ENCODE measurements at regions not wholly inside any gene's neighbourhood (a gene's known extent, or its start where the extent isn't known, plus 50 kb on each side); places are given as distances from the start of the nearest gene placed in this dataset.

- H3K27ac ChIP-seq (ENCODE audit: low read depth in 2 of 2, low read length in 2 of 2): no peak overlapping the region
- peaks cover 0 to 7% (median 4%) of the 10 kb centered on the region in 3 donors for H3K4me1 ChIP-seq (ENCODE audit: control insufficient read depth in 2 of 3, insufficient read depth in 2 of 3, low read depth in 1 of 3, low read length in 3 of 3)
- FAIRE-seq (no peak), DNase-seq (no peak)
- intact Hi-C loops (cut with DNase I): no loop called here
- no peak overlapping the region for H3K9ac ChIP-seq (ENCODE audit: low read length in 3 of 3)
- no peaks in the 10 kb centered on the region for H3K9me3 ChIP-seq (ENCODE audit: control insufficient read depth in 2 of 3, insufficient read depth in 1 of 3, low read length in 3 of 3)
- no peak overlapping the region for H3K4me3 ChIP-seq (ENCODE audit: low read length in 3 of 3)
- no peaks in the 10 kb centered on the region for H3K36me3 ChIP-seq (ENCODE audit: control insufficient read depth in 2 of 3, insufficient read depth in 3 of 3, low read length in 3 of 3)
- no peak for TF ChIP-seq CTCF (IDR thresholded peaks at IDR 0.05; ENCODE audit: borderline replicate concordance, extremely low read depth, insufficient read depth)
- no peaks in the 10 kb centered on the region for H3K27me3 ChIP-seq (ENCODE audit: control insufficient read depth, insufficient read depth, low read length)
Measured at GRCh38 chr12:75703131-75703530, 191.7 kb upstream of the KRR1 start.

- Histone ChIP-seq H3K27ac (ENCODE audit: low read depth in 2 of 2, low read length in 2 of 2) (no peak overlapping the region), H3K4me1 (ENCODE audit: control insufficient read depth in 2 of 3, insufficient read depth in 2 of 3, low read depth in 1 of 3, low read length in 3 of 3) (peaks cover 0 to 7% (median 4%) of the 10 kb centered on the region in 3 donors), H3K4me3 (ENCODE audit: low read length in 3 of 3) (no peak overlapping the region), H3K9ac (ENCODE audit: low read length in 3 of 3) (no peak overlapping the region), H3K27me3 (ENCODE audit: control insufficient read depth, insufficient read depth, low read length) (no peaks in the 10 kb centered on the region), H3K9me3 (ENCODE audit: control insufficient read depth in 2 of 3, insufficient read depth in 1 of 3, low read length in 3 of 3) (no peaks in the 10 kb centered on the region), H3K36me3 (ENCODE audit: control insufficient read depth in 2 of 3, insufficient read depth in 3 of 3, low read length in 3 of 3) (no peaks in the 10 kb centered on the region)
- intact Hi-C loops (cut with DNase I): no loop called here
- no peak for DNase-seq
- no peak for TF ChIP-seq CTCF (IDR thresholded peaks at IDR 0.05; ENCODE audit: borderline replicate concordance, extremely low read depth, insufficient read depth)
- no peak for FAIRE-seq
Measured at GRCh38 chr12:75702477-75703093, 191.2 kb upstream of the KRR1 start.

- Histone ChIP-seq H3K36me3 (ENCODE audit: control insufficient read depth in 2 of 3, insufficient read depth in 3 of 3, low read length in 3 of 3) (no peaks in the 10 kb centered on the region), H3K9me3 (ENCODE audit: control insufficient read depth in 2 of 3, insufficient read depth in 1 of 3, low read length in 3 of 3) (no peaks in the 10 kb centered on the region), H3K27ac (ENCODE audit: low read depth in 2 of 2, low read length in 2 of 2) (no peak overlapping the region), H3K4me1 (ENCODE audit: control insufficient read depth in 2 of 3, insufficient read depth in 2 of 3, low read depth in 1 of 3, low read length in 3 of 3) (peaks cover 0 to 7% (median 4%) of the 10 kb centered on the region in 3 donors), H3K9ac (ENCODE audit: low read length in 3 of 3) (no peak overlapping the region), H3K4me3 (ENCODE audit: low read length in 3 of 3) (no peak overlapping the region), H3K27me3 (ENCODE audit: control insufficient read depth, insufficient read depth, low read length) (no peaks in the 10 kb centered on the region)
- intact Hi-C loops (cut with DNase I): no loop called here
- DNase-seq (no peak), FAIRE-seq (no peak)
- TF ChIP-seq CTCF (IDR thresholded peaks at IDR 0.05; ENCODE audit: borderline replicate concordance, extremely low read depth, insufficient read depth): no peak
Measured at GRCh38 chr12:75701859-75702258, 190.4 kb upstream of the KRR1 start.

Data from kidney (tissue), 13 donors.